ENCODE measurements at regions not wholly inside any gene's neighbourhood (a gene's known extent, or its start where the extent isn't known, plus 50 kb on each side); places are given as distances from the start of the nearest gene placed in this dataset.

GRCh38 chr6:27669624-27670301 is 196.9 kb upstream of the ZNF184 start (continued):
- TF ChIP-seq, protein P1, sequence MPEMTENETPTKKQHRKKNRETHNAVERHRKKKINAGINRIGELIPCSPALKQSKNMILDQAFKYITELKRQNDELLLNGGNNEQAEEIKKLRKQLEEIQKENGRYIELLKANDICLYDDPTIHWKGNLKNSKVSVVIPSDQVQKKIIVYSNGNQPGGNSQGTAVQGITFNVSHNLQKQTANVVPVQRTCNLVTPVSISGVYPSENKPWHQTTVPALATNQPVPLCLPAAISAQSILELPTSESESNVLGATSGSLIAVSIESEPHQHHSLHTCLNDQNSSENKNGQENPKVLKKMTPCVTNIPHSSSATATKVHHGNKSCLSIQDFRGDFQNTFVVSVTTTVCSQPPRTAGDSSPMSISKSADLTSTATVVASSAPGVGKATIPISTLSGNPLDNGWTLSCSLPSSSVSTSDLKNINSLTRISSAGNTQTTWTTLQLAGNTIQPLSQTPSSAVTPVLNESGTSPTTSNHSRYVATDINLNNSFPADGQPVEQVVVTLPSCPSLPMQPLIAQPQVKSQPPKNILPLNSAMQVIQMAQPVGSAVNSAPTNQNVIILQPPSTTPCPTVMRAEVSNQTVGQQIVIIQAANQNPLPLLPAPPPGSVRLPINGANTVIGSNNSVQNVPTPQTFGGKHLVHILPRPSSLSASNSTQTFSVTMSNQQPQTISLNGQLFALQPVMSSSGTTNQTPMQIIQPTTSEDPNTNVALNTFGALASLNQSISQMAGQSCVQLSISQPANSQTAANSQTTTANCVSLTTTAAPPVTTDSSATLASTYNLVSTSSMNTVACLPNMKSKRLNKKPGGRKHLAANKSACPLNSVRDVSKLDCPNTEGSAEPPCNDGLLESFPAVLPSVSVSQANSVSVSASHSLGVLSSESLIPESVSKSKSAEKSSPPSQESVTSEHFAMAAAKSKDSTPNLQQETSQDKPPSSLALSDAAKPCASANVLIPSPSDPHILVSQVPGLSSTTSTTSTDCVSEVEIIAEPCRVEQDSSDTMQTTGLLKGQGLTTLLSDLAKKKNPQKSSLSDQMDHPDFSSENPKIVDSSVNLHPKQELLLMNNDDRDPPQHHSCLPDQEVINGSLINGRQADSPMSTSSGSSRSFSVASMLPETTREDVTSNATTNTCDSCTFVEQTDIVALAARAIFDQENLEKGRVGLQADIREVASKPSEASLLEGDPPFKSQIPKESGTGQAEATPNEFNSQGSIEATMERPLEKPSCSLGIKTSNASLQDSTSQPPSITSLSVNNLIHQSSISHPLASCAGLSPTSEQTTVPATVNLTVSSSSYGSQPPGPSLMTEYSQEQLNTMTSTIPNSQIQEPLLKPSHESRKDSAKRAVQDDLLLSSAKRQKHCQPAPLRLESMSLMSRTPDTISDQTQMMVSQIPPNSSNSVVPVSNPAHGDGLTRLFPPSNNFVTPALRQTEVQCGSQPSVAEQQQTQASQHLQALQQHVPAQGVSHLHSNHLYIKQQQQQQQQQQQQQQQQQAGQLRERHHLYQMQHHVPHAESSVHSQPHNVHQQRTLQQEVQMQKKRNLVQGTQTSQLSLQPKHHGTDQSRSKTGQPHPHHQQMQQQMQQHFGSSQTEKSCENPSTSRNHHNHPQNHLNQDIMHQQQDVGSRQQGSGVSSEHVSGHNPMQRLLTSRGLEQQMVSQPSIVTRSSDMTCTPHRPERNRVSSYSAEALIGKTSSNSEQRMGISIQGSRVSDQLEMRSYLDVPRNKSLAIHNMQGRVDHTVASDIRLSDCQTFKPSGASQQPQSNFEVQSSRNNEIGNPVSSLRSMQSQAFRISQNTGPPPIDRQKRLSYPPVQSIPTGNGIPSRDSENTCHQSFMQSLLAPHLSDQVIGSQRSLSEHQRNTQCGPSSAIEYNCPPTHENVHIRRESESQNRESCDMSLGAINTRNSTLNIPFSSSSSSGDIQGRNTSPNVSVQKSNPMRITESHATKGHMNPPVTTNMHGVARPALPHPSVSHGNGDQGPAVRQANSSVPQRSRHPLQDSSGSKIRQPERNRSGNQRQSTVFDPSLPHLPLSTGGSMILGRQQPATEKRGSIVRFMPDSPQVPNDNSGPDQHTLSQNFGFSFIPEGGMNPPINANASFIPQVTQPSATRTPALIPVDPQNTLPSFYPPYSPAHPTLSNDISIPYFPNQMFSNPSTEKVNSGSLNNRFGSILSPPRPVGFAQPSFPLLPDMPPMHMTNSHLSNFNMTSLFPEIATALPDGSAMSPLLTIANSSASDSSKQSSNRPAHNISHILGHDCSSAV (CRISPR knock-in tag; IDR thresholded peaks at IDR 0.05; ENCODE audit: borderline replicate concordance), result no peak
- TF ChIP-seq ZNF724P (CRISPR knock-in tag; IDR thresholded peaks at IDR 0.05; ENCODE audit: borderline replicate concordance) (no peak), ZFX (CRISPR knock-in tag; IDR thresholded peaks at IDR 0.05; ENCODE audit: low read depth) (peak; percentile 11; the same call in 1 of the 2 replicates), SYNCRIP (IDR thresholded peaks at IDR 0.05; ENCODE audit: insufficient read depth, low read depth, low read length) (no peak), ZNF550 (CRISPR knock-in tag; IDR thresholded peaks at IDR 0.05; ENCODE audit: borderline replicate concordance) (0 out of 2 replicates have a peak, but pooled peaks have one; percentile 21), SSRP1 (CRISPR knock-in tag; IDR thresholded peaks at IDR 0.05) (no peak), NAIF1 (CRISPR knock-in tag; IDR thresholded peaks at IDR 0.05; ENCODE audit: borderline replicate concordance) (no peak), KDM5B (CRISPR knock-in tag; IDR thresholded peaks at IDR 0.05; ENCODE audit: borderline replicate concordance) (0 out of 2 replicates have a peak, but pooled peaks have one; percentile 43), THAP7 (CRISPR knock-in tag; IDR thresholded peaks at IDR 0.05) (0 out of 2 replicates have a peak, but pooled peaks have one; percentile 34), KDM2A (CRISPR knock-in tag; IDR thresholded peaks at IDR 0.05; ENCODE audit: borderline replicate concordance, low read depth) (0 out of 2 replicates have a peak, but pooled peaks have one; percentile 5), SMARCE1 (IDR thresholded peaks at IDR 0.05; ENCODE audit: borderline replicate concordance) (no peak), PHB2 (IDR thresholded peaks at IDR 0.05; ENCODE audit: partially characterized antibody) (no peak), MIXL1 (CRISPR knock-in tag; IDR thresholded peaks at IDR 0.05) (no peak), NR2C2 (CRISPR knock-in tag; IDR thresholded peaks at IDR 0.05; ENCODE audit: borderline replicate concordance) (0 out of 2 replicates have a peak, but pooled peaks have one; percentile 23), NPAS2 (CRISPR knock-in tag; IDR thresholded peaks at IDR 0.05; ENCODE audit: borderline replicate concordance) (no peak), ZBTB1 (CRISPR knock-in tag; IDR thresholded peaks at IDR 0.05; ENCODE audit: borderline replicate concordance) (no peak), NBN (conservative IDR thresholded peaks at IDR 0.05) (no peak), ZNF558 (CRISPR knock-in tag; IDR thresholded peaks at IDR 0.05; ENCODE audit: borderline replicate concordance) (peak; percentile 58; the same call in 1 of the 2 replicates), ISX (CRISPR knock-in tag; conservative IDR thresholded peaks at IDR 0.05) (no peak), ZNF629 (CRISPR knock-in tag; conservative IDR thresholded peaks at IDR 0.05) (0 out of 2 replicates have a peak, but pooled peaks have one; percentile 0), ZNF256 (CRISPR knock-in tag; conservative IDR thresholded peaks at IDR 0.05) (no peak), ZNF766 (CRISPR knock-in tag; IDR thresholded peaks at IDR 0.05; ENCODE audit: borderline replicate concordance) (no peak), NR1H2 (CRISPR knock-in tag; IDR thresholded peaks at IDR 0.05; ENCODE audit: borderline replicate concordance, low read depth) (no peak)

Measured in HepG2 (cell line).